Right ventricle myocardium superior (tissue), 1 donor: ENCODE measurements at regions not wholly inside any gene's neighbourhood (a gene's known extent, or its start where the extent isn't known, plus 50 kb on each side); places are given as distances from the start of the nearest gene placed in this dataset.

Experiments
- ATAC-seq: fragments of 200-7000 bp; cut with Tn5 transposase; one replicate; pipeline ENCODE4 v1.9.1; 2020; ENCODE audit warnings: mild to moderate bottlenecking; ENCODE audit not compliant: poor library complexity
- DNase-seq: peaks from one replicate; pipeline ENCODE4 v3.0.0-alpha.2; 2020
- intact Hi-C: fragments of 100-400 bp; cut with DNase I; formaldehyde crosslinking; loops from one replicate; pipeline ENCODE4 v1.11.2; 2022
- donor health status: DM: no; HTN: yes; CAD: no; lungs with severe emphysema.

- no peak for DNase-seq
- intact Hi-C loops, result no loop called here
- ATAC-seq, result no peak
Observed at GRCh38 chr3:18891641-18892040, 256.7 kb upstream of the KCNH8 start.

- intact Hi-C loops, result no loop called here
- ATAC-seq, result no peak
- DNase-seq, result no peak
Observed at GRCh38 chr3:18890449-18890848, 257.9 kb upstream of the KCNH8 start.

- DNase-seq, result no peak
- intact Hi-C loops, result no loop called here
- no peak for ATAC-seq
Observed at GRCh38 chr3:18888819-18889218, 259.5 kb upstream of the KCNH8 start.

GRCh38 chr3:18888370-18888769, 259.9 kb upstream of the KCNH8 start:
- no peak for DNase-seq
- intact Hi-C loops, result no loop called here
- no peak for ATAC-seq

- intact Hi-C loops, result no loop called here
- DNase-seq (no peak), ATAC-seq (no peak)
Observed at GRCh38 chr3:18886331-18886730, 262.0 kb upstream of the KCNH8 start.

- intact Hi-C loops, result no loop called here
- no peak for DNase-seq
- no peak for ATAC-seq
Observed at GRCh38 chr3:18885612-18886011, 262.7 kb upstream of the KCNH8 start.

- ATAC-seq (no peak), DNase-seq (no peak)
- intact Hi-C loops, result no loop called here
Observed at GRCh38 chr3:18883571-18883970, 264.7 kb upstream of the KCNH8 start.

- DNase-seq (no peak), ATAC-seq (no peak)
- intact Hi-C loops, result no loop called here
Observed at GRCh38 chr3:18880691-18881090, 267.6 kb upstream of the KCNH8 start.

GRCh38 chr3:18872466-18872865, 275.8 kb upstream of the KCNH8 start:
- intact Hi-C loops, result no loop called here
- no peak for ATAC-seq
- no peak for DNase-seq

GRCh38 chr3:18870642-18871041, 277.7 kb upstream of the KCNH8 start:
- DNase-seq, result no peak
- intact Hi-C loops, result no loop called here
- no peak for ATAC-seq

- ATAC-seq (no peak), DNase-seq (no peak)
- intact Hi-C loops, result no loop called here
Observed at GRCh38 chr3:18870074-18870640, 278.2 kb upstream of the KCNH8 start.

GRCh38 chr3:18868911-18869689, 279.2 kb upstream of the KCNH8 start:
- DNase-seq (no peak), ATAC-seq (no peak)
- intact Hi-C loops, result no loop called here

- intact Hi-C loops, result no loop called here
- ATAC-seq (no peak), DNase-seq (no peak)
Observed at GRCh38 chr3:18866899-18867298, 281.4 kb upstream of the KCNH8 start.

- DNase-seq, result no peak
- ATAC-seq, result no peak
- intact Hi-C loops, result no loop called here
Observed at GRCh38 chr3:18864933-18865731, 283.2 kb upstream of the KCNH8 start.

GRCh38 chr3:18862077-18862476, 286.2 kb upstream of the KCNH8 start:
- DNase-seq, result no peak
- ATAC-seq, result no peak
- intact Hi-C loops, result no loop called here

GRCh38 chr3:18861137-18861536, 287.2 kb upstream of the KCNH8 start:
- intact Hi-C loops, result no loop called here
- DNase-seq, result no peak
- ATAC-seq, result no peak

- no peak for ATAC-seq
- intact Hi-C loops, result no loop called here
Observed at GRCh38 chr3:18853269-18853668, 295.0 kb upstream of the KCNH8 start.

GRCh38 chr3:18847583-18848197, 300.6 kb upstream of the KCNH8 start:
- intact Hi-C loops, result no loop called here
- DNase-seq, result no peak

More at GRCh38 chr3:18853269-18853668, 295.0 kb upstream of the KCNH8 start:
- no peak for DNase-seq

GRCh38 chr3:18843983-18844382, 304.3 kb upstream of the KCNH8 start:
- ATAC-seq (no peak), DNase-seq (no peak)
- intact Hi-C loops, result no loop called here

More at GRCh38 chr3:18847583-18848197, 300.6 kb upstream of the KCNH8 start:
- ATAC-seq, result no peak
